ENCODE measurements at regions not wholly inside any gene's neighbourhood (a gene's known extent, or its start where the extent isn't known, plus 50 kb on each side); places are given as distances from the start of the nearest gene placed in this dataset.

DNA sequence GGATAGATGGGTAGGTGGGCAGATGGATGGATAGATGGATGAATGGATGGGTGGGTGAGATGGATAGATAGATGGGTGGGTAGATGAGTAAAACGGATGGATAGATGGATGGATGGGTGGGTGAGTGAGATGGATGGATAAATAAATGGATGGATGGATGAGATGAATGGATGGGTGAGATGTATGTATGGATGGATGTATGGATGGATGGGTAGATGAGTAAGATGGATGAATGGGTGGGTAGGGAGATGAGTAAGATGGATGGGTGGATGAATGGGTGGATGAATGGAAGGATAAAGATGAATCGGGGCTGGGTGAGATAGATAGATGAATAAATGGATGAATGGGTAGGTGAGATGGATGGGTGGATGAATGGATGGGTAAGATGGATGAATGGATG is 210.1 kb downstream of the TFAP2C start:
- no peak for ATAC-seq
- in situ Hi-C loops (cut with HindIII; ENCODE audit: low pct_unique_long_range_greater_than_20kb, low sequenced_read_pairs) = no loop called here
- Histone ChIP-seq H3K27ac (ENCODE audit: low read length) (no peak overlapping the region), H3K4me1 (ENCODE audit: control insufficient read depth, insufficient read depth, low read length) (no peaks in the 10 kb centered on the region), H3K27me3 (ENCODE audit: control insufficient read depth, insufficient read depth, low read length) (peaks cover 8% of the 10 kb centered on the region; the same call in 1 of the 2 replicates), H3K36me3 (ENCODE audit: control insufficient read depth, insufficient read depth, low read length) (no peaks in the 10 kb centered on the region), H3K4me3 (ENCODE audit: low read depth in 2 of 2, low read length in 2 of 2) (no peak overlapping the region), H3K9me3 (ENCODE audit: control insufficient read depth, insufficient read depth, low read depth, low read length) (no peaks in the 10 kb centered on the region)
- BruUV-seq (replicated peaks) = no TSS peak
- TF ChIP-seq, protein P1, sequence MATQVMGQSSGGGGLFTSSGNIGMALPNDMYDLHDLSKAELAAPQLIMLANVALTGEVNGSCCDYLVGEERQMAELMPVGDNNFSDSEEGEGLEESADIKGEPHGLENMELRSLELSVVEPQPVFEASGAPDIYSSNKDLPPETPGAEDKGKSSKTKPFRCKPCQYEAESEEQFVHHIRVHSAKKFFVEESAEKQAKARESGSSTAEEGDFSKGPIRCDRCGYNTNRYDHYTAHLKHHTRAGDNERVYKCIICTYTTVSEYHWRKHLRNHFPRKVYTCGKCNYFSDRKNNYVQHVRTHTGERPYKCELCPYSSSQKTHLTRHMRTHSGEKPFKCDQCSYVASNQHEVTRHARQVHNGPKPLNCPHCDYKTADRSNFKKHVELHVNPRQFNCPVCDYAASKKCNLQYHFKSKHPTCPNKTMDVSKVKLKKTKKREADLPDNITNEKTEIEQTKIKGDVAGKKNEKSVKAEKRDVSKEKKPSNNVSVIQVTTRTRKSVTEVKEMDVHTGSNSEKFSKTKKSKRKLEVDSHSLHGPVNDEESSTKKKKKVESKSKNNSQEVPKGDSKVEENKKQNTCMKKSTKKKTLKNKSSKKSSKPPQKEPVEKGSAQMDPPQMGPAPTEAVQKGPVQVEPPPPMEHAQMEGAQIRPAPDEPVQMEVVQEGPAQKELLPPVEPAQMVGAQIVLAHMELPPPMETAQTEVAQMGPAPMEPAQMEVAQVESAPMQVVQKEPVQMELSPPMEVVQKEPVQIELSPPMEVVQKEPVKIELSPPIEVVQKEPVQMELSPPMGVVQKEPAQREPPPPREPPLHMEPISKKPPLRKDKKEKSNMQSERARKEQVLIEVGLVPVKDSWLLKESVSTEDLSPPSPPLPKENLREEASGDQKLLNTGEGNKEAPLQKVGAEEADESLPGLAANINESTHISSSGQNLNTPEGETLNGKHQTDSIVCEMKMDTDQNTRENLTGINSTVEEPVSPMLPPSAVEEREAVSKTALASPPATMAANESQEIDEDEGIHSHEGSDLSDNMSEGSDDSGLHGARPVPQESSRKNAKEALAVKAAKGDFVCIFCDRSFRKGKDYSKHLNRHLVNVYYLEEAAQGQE (IDR thresholded peaks at IDR 0.05; ENCODE audit: insufficient read depth in 1 of 2, low read depth in 2 of 2, low read length in 1 of 2) = no peak
- TF ChIP-seq, protein P2, sequence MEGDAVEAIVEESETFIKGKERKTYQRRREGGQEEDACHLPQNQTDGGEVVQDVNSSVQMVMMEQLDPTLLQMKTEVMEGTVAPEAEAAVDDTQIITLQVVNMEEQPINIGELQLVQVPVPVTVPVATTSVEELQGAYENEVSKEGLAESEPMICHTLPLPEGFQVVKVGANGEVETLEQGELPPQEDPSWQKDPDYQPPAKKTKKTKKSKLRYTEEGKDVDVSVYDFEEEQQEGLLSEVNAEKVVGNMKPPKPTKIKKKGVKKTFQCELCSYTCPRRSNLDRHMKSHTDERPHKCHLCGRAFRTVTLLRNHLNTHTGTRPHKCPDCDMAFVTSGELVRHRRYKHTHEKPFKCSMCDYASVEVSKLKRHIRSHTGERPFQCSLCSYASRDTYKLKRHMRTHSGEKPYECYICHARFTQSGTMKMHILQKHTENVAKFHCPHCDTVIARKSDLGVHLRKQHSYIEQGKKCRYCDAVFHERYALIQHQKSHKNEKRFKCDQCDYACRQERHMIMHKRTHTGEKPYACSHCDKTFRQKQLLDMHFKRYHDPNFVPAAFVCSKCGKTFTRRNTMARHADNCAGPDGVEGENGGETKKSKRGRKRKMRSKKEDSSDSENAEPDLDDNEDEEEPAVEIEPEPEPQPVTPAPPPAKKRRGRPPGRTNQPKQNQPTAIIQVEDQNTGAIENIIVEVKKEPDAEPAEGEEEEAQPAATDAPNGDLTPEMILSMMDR (IDR thresholded peaks at IDR 0.05) = no peak
- TF ChIP-seq TCF7L2 (IDR thresholded peaks at IDR 0.05; ENCODE audit: low read depth, low read length) = no peak
- TF ChIP-seq SIN3A (IDR thresholded peaks at IDR 0.05; ENCODE audit: borderline replicate concordance, insufficient read depth, low read depth, low read length) = no peak
- no peak for TF ChIP-seq POLR2AphosphoS5 (IDR thresholded peaks at IDR 0.05; ENCODE audit: low read depth, low read length)
- intact Hi-C loops (cut with micrococcal nuclease; ENCODE audit: unreplicated experiment) = no loop called here
- CTCF ChIA-PET = no interaction called here
- DNase-seq (ENCODE audit: low read depth, low spot score) = no peak
- POLR2A ChIA-PET = no interaction called here

DNA sequence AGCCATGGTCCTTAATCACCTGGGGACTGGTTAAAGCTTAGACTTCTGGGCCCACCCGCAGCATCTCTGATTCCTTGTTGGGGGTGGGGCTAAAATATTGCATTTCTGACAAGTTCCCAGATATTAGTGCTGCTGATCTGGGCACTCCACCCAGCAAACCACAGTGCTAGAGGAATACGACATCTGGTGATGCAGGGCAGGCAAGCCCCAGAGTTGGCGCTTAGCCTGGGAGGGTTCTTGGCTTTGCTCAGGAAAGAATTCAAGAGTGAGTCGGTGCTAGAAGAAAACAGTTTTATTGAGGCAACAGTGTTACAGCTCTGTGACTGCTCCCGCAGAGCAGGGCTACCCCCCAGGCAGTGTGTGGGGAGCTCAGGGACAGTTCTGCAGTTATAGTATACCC is 210.7 kb downstream of the TFAP2C start:
- Histone ChIP-seq H3K36me3 (ENCODE audit: control insufficient read depth, insufficient read depth, low read length) (no peaks in the 10 kb centered on the region), H3K4me1 (ENCODE audit: control insufficient read depth, insufficient read depth, low read length) (no peaks in the 10 kb centered on the region), H3K27ac (ENCODE audit: low read length) (no peak overlapping the region), H3K27me3 (ENCODE audit: control insufficient read depth, insufficient read depth, low read length) (peaks cover 8% of the 10 kb centered on the region; the same call in 1 of the 2 replicates), H3K4me3 (ENCODE audit: low read depth in 2 of 2, low read length in 2 of 2) (no peak overlapping the region), H3K9me3 (ENCODE audit: control insufficient read depth, insufficient read depth, low read depth, low read length) (no peaks in the 10 kb centered on the region)
- ATAC-seq = no peak
- TF ChIP-seq POLR2AphosphoS5 (IDR thresholded peaks at IDR 0.05; ENCODE audit: low read depth, low read length) (no peak), SIN3A (IDR thresholded peaks at IDR 0.05; ENCODE audit: borderline replicate concordance, insufficient read depth, low read depth, low read length) (no peak), TCF7L2 (IDR thresholded peaks at IDR 0.05; ENCODE audit: low read depth, low read length) (no peak)
- TF ChIP-seq, protein P1 (IDR thresholded peaks at IDR 0.05; ENCODE audit: insufficient read depth in 1 of 2, low read depth in 2 of 2, low read length in 1 of 2) = no peak
- TF ChIP-seq, protein P2 (IDR thresholded peaks at IDR 0.05) = no peak
- BruUV-seq (replicated peaks) = no TSS peak
- in situ Hi-C loops (cut with HindIII; ENCODE audit: low pct_unique_long_range_greater_than_20kb, low sequenced_read_pairs) (no loop called here), intact Hi-C loops (cut with micrococcal nuclease; ENCODE audit: unreplicated experiment) (no loop called here)
- ChIA-PET POLR2A (no interaction called here), CTCF (no interaction called here)
- DNase-seq (ENCODE audit: low read depth, low spot score) = no peak
